K562 (cell line): ENCODE measurements at regions not wholly inside any gene's neighbourhood (a gene's known extent, or its start where the extent isn't known, plus 50 kb on each side); places are given as distances from the start of the nearest gene placed in this dataset.

ENCODE experiments used
- ATF7 ChIP-seq: fragments of 450-650 bp; IDR thresholded peaks from 2 replicates; pipeline ENCODE4 v1.7.1; 2014; ENCODE audit warnings: mild to moderate bottlenecking, moderate library complexity
- DNMT1 ChIP-seq: fragments of 450-650 bp; IDR thresholded peaks from 2 replicates; pipeline ENCODE4 v1.6.1; 2016; ENCODE audit warnings: antibody characterized with exemption, mild to moderate bottlenecking
- ETV6 ChIP-seq, 3 experiments: fragments of 150-350 bp in 1 of 3; sonication (generic) in 1 of 3; formaldehyde crosslinking in 1 of 3; IDR thresholded peaks; 2 replicates each; pipeline versions ENCODE4 v1.6.1 to v1.8.0; 2014 to 2022; ENCODE audit warnings: borderline replicate concordance in 2 of 3, low read depth in 2 of 3, antibody characterized with exemption in 1 of 3, low read length in 1 of 3, mild to moderate bottlenecking in 1 of 3, missing genetic modification reagents in 1 of 3
- FOS ChIP-seq: IDR thresholded peaks from 3 replicates; pipeline ENCODE4 v1.6.1; 2011; ENCODE audit not compliant: insufficient read length; ENCODE audit errors: extremely low read depth
- RREB1 ChIP-seq: fragments of 250-450 bp; sonication (Bioruptor Pico); IDR thresholded peaks from 2 replicates; pipeline ENCODE4 v1.4.0; 2020
- SNRNP70 ChIP-seq: fragments of 200-400 bp; formaldehyde crosslinking; optimal IDR thresholded peaks from 2 replicates; pipeline ENCODE3; 2017; ENCODE audit warnings: low read depth, low read length
- SREBF1 ChIP-seq: fragments of 150-350 bp; IDR thresholded peaks from 2 replicates; pipeline ENCODE4 v1.6.1; 2014; ENCODE audit warnings: antibody characterized with exemption, low read depth, low read length, borderline replicate concordance
- ZNF584 ChIP-seq: fragments of 200-800 bp; sonication (Bioruptor generic); IDR thresholded peaks from 2 replicates; pipeline ENCODE4 v1.6.1; 2016; ENCODE audit warnings: low read depth, mild to moderate bottlenecking, missing genetic modification characterization, missing compliant biosample characterization

- TF ChIP-seq SNRNP70, result no peak
- TF ChIP-seq RREB1 (CRISPR knock-in tag), result no peak
- no peak for TF ChIP-seq ATF7
- TF ChIP-seq SREBF1, result no peak
- TF ChIP-seq DNMT1, result no peak
- no peak for TF ChIP-seq ZNF584 (CRISPR knock-in tag)
- no peak for TF ChIP-seq FOS
- TF ChIP-seq ETV6 (IDR thresholded peaks at IDR 0.05; ENCODE audit: borderline replicate concordance in 1 of 2, low read depth in 2 of 2, low read length in 1 of 2), result no peak
- TF ChIP-seq ETV6 (CRISPR knock-in tag; IDR thresholded peaks at IDR 0.05; ENCODE audit: borderline replicate concordance), result no peak
Observed at GRCh38 chrX:63430026-63430425, 78.9 kb upstream of the SPIN4 start (continued).
